ENCODE measurements at regions not wholly inside any gene's neighbourhood (a gene's known extent, or its start where the extent isn't known, plus 50 kb on each side); places are given as distances from the start of the nearest gene placed in this dataset.

DNA sequence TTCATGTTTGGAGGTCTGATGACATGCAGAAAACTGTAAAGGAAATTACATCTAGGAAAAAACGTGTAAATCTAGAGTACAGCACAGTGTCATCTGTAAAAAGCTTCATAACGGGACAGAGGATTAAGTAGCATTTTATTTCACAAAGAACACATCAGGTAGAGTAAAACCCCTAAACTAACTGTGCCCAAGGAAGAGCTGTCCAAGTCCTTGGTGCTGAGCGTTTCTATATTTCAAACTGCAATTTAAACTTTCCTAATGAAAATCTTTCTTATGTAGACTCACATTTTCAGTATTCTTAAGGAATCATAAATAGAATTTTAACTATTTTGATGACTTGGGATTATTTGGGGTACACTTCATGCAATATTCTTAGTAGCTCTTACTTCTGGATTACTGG is 646.2 kb downstream of the IPMK start:
- Histone ChIP-seq H3K4me3 (ENCODE audit: control insufficient read depth in 2 of 3, extremely low read depth in 1 of 3, insufficient read depth in 2 of 3, low read depth in 1 of 3, low read length in 3 of 3) (no peak overlapping the region), H3K9me1 (ENCODE audit: control insufficient read depth, extremely low read depth, insufficient read depth, low read length) (no peaks in the 10 kb centered on the region), H3K4me1 (ENCODE audit: control insufficient read depth, extremely low read depth, insufficient read depth, low read length) (peaks cover 15% of the 10 kb centered on the region), H3K36me3 (ENCODE audit: control insufficient read depth in 2 of 2, extremely low read depth in 1 of 2, insufficient read depth in 2 of 2, low read length in 2 of 2) (no peaks in the 10 kb centered on the region), H2AFZ (ENCODE audit: control insufficient read depth, low read length) (no peak overlapping the region), H3K27me3 (ENCODE audit: control insufficient read depth, extremely low read depth, insufficient read depth, low read length) (no peaks in the 10 kb centered on the region), H3K27ac (ENCODE audit: control insufficient read depth, insufficient read depth, low read length) (no peak overlapping the region), H3K9me3 (ENCODE audit: control insufficient read depth, low read depth, low read length) (no peaks in the 10 kb centered on the region), H3K4me2 (ENCODE audit: control insufficient read depth, extremely low read depth, insufficient read depth, low read depth, low read length) (no peak overlapping the region), H3K9ac (ENCODE audit: control insufficient read depth, extremely low read depth, insufficient read depth, low read length) (no peak overlapping the region), H4K20me1 (ENCODE audit: control insufficient read depth, extremely low read depth, insufficient read depth, low read length) (no peaks in the 10 kb centered on the region), H3K79me2 (ENCODE audit: control insufficient read depth, insufficient read depth, low read length) (no peaks in the 10 kb centered on the region)
- no peak for FAIRE-seq
- TF ChIP-seq EZH2 (IDR thresholded peaks at IDR 0.05; ENCODE audit: low read length) (no peak), CTCF (optimal IDR thresholded peaks at IDR 0.05 in 1 of 3, IDR thresholded peaks at IDR 0.05 in 1 of 3, conservative IDR thresholded peaks at IDR 0.05 in 1 of 3; ENCODE audit: extremely low read depth in 1 of 3, insufficient read depth in 2 of 3, low read length in 3 of 3) (no peak)
- no peak for DNase-seq (ENCODE audit: low read depth, low spot score)
- dilution Hi-C loops (cut with MboI; ENCODE audit: extremely low pct_ligation_motif_present, low sequenced_read_pairs), result no loop called here

GRCh38 chr10:57605948-57606485 is 661.7 kb downstream of the IPMK start:
- no peaks in the 10 kb centered on the region for H3K79me2 ChIP-seq (ENCODE audit: control insufficient read depth, insufficient read depth, low read length)
- H3K4me1 ChIP-seq (ENCODE audit: control insufficient read depth, extremely low read depth, insufficient read depth, low read length), result no peaks in the 10 kb centered on the region
- FAIRE-seq (no peak), DNase-seq (ENCODE audit: low read depth, low spot score) (no peak)
- no peaks in the 10 kb centered on the region for H4K20me1 ChIP-seq (ENCODE audit: control insufficient read depth, extremely low read depth, insufficient read depth, low read length)
- H3K4me2 ChIP-seq (ENCODE audit: control insufficient read depth, extremely low read depth, insufficient read depth, low read depth, low read length), result no peak overlapping the region
- no peak overlapping the region for H2AFZ ChIP-seq (ENCODE audit: control insufficient read depth, low read length)
- H3K9ac ChIP-seq (ENCODE audit: control insufficient read depth, extremely low read depth, insufficient read depth, low read length), result no peak overlapping the region
- H3K27me3 ChIP-seq (ENCODE audit: control insufficient read depth, extremely low read depth, insufficient read depth, low read length), result no peaks in the 10 kb centered on the region
- H3K9me1 ChIP-seq (ENCODE audit: control insufficient read depth, extremely low read depth, insufficient read depth, low read length), result no peaks in the 10 kb centered on the region
- dilution Hi-C loops (cut with MboI; ENCODE audit: extremely low pct_ligation_motif_present, low sequenced_read_pairs), result no loop called here
- no peak overlapping the region for H3K27ac ChIP-seq (ENCODE audit: control insufficient read depth, insufficient read depth, low read length)
- no peaks in the 10 kb centered on the region for H3K9me3 ChIP-seq (ENCODE audit: control insufficient read depth, low read depth, low read length)
- no peaks in the 10 kb centered on the region for H3K36me3 ChIP-seq (ENCODE audit: control insufficient read depth in 2 of 2, extremely low read depth in 1 of 2, insufficient read depth in 2 of 2, low read length in 2 of 2)
- H3K4me3 ChIP-seq (ENCODE audit: control insufficient read depth in 2 of 3, extremely low read depth in 1 of 3, insufficient read depth in 2 of 3, low read depth in 1 of 3, low read length in 3 of 3), result no peak overlapping the region
- no peak for TF ChIP-seq EZH2 (IDR thresholded peaks at IDR 0.05; ENCODE audit: low read length)
- no peak for TF ChIP-seq CTCF (optimal IDR thresholded peaks at IDR 0.05 in 1 of 3, IDR thresholded peaks at IDR 0.05 in 1 of 3, conservative IDR thresholded peaks at IDR 0.05 in 1 of 3; ENCODE audit: extremely low read depth in 1 of 3, insufficient read depth in 2 of 3, low read length in 3 of 3)

Measured in keratinocyte (primary cell).